ENCODE measurements at regions not wholly inside any gene's neighbourhood (a gene's known extent, or its start where the extent isn't known, plus 50 kb on each side); places are given as distances from the start of the nearest gene placed in this dataset.
A peak's percentile ranks its signal among the peaks of the same experiment; 100 is the strongest.
"Not testable (repeated sequence)": the region's sequence is repeated elsewhere in the genome, so short reads cannot be mapped to it uniquely, and the experiment has no call there.

- FAIRE-seq, result peak; percentile 31
These were observed 1090.9 kb downstream of the SH3BGRL start for GRCh38 chrX:82292803-82293202.

DNA sequence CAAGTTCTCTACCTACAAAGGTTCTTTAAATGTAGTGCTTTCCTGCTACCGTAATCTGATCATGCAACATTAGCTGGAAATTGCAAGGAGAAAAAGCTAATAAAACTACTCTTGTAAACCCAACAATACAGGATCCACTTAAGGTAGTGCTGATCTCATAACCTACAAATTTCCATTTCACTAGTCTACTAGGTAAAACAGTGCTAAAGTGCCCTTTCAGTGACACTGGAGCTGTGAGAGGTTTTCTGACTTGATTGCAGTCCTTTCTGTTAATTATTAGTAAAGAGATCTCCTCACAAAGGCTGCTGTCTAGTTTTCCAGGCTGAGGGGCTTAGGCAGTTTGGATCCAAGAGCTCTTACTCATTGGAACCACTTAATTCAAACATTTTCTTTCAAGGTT lies 1118.7 kb downstream of the SH3BGRL start:
- no peak for FAIRE-seq

DNA sequence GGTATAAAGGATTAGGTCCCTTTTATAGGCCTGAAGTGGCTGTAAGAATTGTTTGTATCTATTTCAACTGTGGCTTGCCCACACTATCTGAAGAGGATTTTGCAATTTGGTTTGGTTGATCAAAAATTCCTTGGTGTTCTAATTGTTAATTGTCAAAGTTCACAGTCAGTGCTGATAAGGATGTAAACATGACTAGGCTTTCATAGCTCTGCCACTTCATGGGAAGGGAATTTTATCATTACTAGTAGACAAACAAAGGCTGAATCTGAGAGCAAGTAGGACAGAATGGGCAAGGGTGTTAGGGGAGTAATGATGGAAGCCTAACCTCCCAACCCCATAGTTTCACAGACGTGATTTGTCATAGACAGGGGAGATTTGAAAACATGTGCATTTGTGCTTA lies 1131.7 kb downstream of the SH3BGRL start:
- no peak for FAIRE-seq

GRCh38 chrX:82335772-82336171 lies 1133.9 kb downstream of the SH3BGRL start:
- no peak for FAIRE-seq

- FAIRE-seq, result no peak
These were observed 1140.6 kb downstream of the SH3BGRL start for GRCh38 chrX:82342531-82342930.

DNA sequence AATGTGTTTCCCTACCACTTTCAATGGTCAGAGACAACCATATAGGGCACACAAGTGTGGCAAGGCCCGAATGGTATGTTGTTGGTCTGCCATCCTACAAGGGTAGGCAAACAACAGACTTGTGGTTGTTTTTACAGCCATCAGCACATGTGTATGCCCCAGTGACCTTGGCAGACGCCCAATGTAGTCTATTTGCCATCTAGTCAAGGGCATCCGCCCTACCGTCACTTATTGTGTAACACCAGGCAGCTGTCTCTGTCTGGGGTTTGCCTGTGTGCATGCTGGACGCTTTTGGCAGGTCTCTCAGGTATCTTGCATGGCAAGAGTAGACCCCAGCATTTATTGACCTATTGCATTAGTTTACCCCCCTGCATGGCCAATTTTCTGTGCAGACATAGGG lies 1145.5 kb upstream of the POU3F4 start:
- no peak for FAIRE-seq

DNA sequence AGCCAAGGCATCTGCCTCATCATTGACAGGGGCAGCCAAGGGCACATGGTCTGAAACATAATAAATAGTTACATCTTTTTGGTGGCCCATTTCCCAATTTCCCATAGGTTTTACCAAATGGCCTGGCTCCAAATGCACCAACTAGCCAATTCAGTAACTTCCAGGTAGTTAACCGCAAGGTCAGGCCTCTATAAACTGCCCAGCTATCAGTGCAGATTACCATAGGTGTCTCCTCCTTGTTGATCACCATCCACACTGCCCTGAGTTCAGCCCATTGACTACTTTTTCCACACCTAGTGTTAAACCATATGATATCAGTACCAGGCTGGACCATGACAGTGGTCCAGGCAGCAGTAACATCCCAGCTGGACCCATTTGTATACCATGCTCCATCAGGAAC lies 1145.1 kb upstream of the POU3F4 start:
- FAIRE-seq, result no peak

DNA sequence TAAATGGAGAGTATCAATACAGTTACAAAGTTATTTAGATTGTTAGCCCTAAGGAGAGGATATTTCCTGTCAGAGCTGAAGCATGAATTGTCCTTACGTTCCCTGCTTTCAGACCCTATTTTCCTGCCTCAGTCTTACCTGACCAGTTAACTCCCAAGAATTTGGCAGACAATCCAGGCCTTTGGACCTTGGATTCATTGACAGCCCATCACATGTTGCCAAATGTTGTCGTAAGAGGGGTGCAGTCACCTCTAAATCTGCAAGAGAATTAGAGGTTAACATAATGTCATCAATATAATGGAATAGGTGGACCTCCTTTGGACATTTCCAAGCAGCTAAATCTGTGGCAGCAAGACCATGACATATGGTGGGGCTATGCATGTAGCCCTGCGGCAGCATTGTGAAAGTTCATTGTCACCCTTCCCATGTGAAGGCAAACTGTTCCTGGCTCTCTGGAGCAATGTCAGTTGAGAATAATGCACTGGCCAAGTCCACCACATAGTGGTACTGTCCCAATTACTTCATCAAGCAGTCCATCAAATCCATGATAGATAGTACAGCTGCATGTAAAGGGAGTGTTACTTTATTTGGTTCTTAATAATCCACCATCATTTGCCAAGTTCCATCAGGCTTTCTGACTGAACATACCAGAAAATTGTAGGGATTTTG lies 1137.0 kb upstream of the POU3F4 start:
- no peak for FAIRE-seq

DNA sequence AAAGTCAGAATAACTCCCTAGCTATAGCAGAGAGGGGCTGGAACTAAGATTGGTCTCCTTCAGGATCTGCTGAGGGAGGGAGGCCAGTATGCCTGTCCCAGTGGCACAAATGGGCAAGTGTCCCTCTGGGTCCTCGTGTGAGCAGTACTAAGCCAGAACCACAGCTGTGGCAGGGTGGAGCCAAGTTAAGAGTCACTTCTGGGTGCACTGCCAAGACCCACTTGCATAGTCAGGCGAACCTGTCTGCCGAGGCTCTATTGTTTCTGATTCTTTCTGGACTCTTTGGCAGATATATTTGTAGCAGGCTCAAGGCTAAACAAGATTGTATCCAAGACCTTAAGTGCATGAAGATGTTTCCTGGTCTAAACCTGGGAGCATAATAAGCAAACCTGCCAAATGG lies 1123.7 kb upstream of the POU3F4 start:
- no peak for FAIRE-seq

DNA sequence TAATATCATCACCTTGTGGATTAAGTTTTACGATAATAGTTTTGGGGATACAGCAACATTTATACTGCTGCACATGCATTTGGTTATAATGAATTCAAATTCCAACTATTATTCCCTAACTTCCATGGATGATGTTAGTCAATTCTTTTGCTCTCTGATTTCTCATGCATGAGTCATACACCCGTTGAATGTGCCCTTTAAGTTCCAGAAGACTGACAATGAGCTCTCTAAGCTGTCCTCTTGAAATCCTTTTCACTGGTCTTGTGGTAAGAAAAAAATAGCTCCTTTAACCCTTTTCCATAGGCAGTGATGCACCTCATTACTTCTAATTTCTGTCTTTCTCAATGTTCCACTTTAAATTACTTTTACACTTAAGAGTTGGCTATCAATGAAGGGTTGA lies 1095.2 kb upstream of the POU3F4 start:
- FAIRE-seq, result peak; percentile 49

GRCh38 chrX:82442281-82442680 lies 1065.8 kb upstream of the POU3F4 start:
- FAIRE-seq, result peak; percentile 24

DNA sequence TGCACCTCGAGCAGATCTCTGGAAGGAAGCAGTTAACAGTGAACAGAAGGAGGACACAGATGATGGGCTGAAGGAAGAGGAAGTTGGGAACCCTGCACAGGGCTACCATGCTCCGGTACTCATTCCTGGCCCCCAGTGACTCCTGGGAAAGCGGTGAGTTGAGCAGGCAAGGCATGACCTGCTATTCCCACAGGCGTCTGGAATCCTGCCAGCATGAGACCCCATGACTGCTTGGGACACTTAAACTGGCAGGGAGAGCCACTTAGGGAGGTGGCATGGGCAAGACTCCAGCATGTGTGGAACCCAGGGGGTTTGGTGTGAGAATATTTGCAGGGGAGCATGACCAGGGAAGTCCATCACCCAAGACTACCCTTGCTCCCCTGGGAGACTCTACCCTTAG lies 1056.4 kb upstream of the POU3F4 start:
- FAIRE-seq, result no peak

DNA sequence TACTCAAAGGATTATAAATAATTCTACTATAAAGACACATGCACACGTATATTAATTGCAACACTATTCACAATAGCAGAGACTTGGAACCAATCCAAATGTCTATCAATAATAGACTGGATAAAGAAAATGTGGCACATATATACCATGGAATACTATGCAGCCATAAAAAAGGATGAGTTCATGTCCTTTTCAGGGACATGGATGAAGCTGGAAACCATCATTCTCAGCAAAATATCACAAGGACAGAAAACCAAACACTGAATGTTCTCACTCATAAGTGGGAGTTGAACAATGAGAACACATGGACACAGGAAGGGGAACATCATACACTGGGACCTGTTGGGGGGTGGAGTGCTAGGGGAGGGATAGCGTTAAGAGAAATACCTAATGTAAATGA lies 1052.2 kb upstream of the POU3F4 start:
- not testable (repeated sequence) for FAIRE-seq

- FAIRE-seq, result no peak
These were observed 1049.8 kb upstream of the POU3F4 start for GRCh38 chrX:82458207-82458754.

GRCh38 chrX:82466994-82467393 lies 1041.1 kb upstream of the POU3F4 start:
- no peak for FAIRE-seq

Measured in colon (tissue), 2 donors.